Keratinocyte (primary cell): ENCODE measurements at regions not wholly inside any gene's neighbourhood (a gene's known extent, or its start where the extent isn't known, plus 50 kb on each side); places are given as distances from the start of the nearest gene placed in this dataset.
A peak's percentile ranks its signal among the peaks of the same experiment; 100 is the strongest.

Experiments
- DNase-seq: peaks from one replicate; pipeline ENCODE4 v3.0.0-alpha.2; 2011; ENCODE audit warnings: low read depth, missing footprints, low spot score
- FAIRE-seq: peaks from 2 replicates; lab custom pipeline; 2011; peaks lifted over from hg19 to GRCh38; lab: Jason Lieb, UNC
- H2AFZ ChIP-seq: 2 replicates; pipeline ENCODE4 v1.6.0; 2012; ENCODE audit warnings: low read length, control low read depth, inconsistent platforms; ENCODE audit not compliant: control insufficient read depth
- H3K27ac ChIP-seq: 2 replicates; pipeline ENCODE4 v1.5.1; 2011; ENCODE audit warnings: low read length; ENCODE audit not compliant: control insufficient read depth, insufficient read depth
- H3K27me3 ChIP-seq: 3 replicates; pipeline ENCODE4 v1.6.0; 2011; ENCODE audit warnings: low read length; ENCODE audit not compliant: control insufficient read depth, insufficient read depth; ENCODE audit errors: extremely low read depth
- H3K36me3 ChIP-seq, 2 experiments: 2 replicates in 1 of 2; 3 replicates in 1 of 2; pipeline ENCODE4 v1.5.1; 2011; ENCODE audit warnings: low read length in 2 of 2, mild to moderate bottlenecking in 1 of 2; ENCODE audit not compliant: control insufficient read depth in 2 of 2, insufficient read depth in 2 of 2; ENCODE audit errors: extremely low read depth in 1 of 2
- H3K4me1 ChIP-seq: 3 replicates; pipeline ENCODE4 v1.5.1; 2011; ENCODE audit warnings: low read length; ENCODE audit not compliant: control insufficient read depth, insufficient read depth; ENCODE audit errors: extremely low read depth
- H3K4me2 ChIP-seq: 3 replicates; pipeline ENCODE4 v1.6.0; 2011; ENCODE audit warnings: low read depth, low read length; ENCODE audit not compliant: control insufficient read depth, insufficient read depth; ENCODE audit errors: extremely low read depth
- H3K4me3 ChIP-seq, 3 experiments: fragments of 200-600 bp in 1 of 3; sonication (generic) in 1 of 3; 2 replicates in 2 of 3; 3 replicates in 1 of 3; pipeline ENCODE4 v1.5.1; 2011 to 2016; ENCODE audit warnings: low read length in 3 of 3, mild to moderate bottlenecking in 3 of 3, control low read depth in 2 of 3, inconsistent platforms in 1 of 3, low read depth in 1 of 3, mixed read lengths in 1 of 3, mixed run types in 1 of 3, moderate library complexity in 1 of 3; ENCODE audit not compliant: control insufficient read depth in 2 of 3, insufficient read depth in 2 of 3; ENCODE audit errors: extremely low read depth in 1 of 3
- H3K79me2 ChIP-seq: 2 replicates; pipeline ENCODE4 v1.6.0; 2012; ENCODE audit warnings: low read length; ENCODE audit not compliant: control insufficient read depth, insufficient read depth
- H3K9ac ChIP-seq: 3 replicates; pipeline ENCODE4 v1.6.0; 2011; ENCODE audit warnings: low read length; ENCODE audit not compliant: control insufficient read depth, insufficient read depth; ENCODE audit errors: extremely low read depth
- H3K9me1 ChIP-seq: 3 replicates; pipeline ENCODE4 v1.6.0; 2011; ENCODE audit warnings: low read length; ENCODE audit not compliant: control insufficient read depth, insufficient read depth; ENCODE audit errors: extremely low read depth
- H3K9me3 ChIP-seq: 2 replicates; pipeline ENCODE4 v1.5.1; 2012; ENCODE audit warnings: low read depth, low read length; ENCODE audit not compliant: control insufficient read depth
- H4K20me1 ChIP-seq: 3 replicates; pipeline ENCODE4 v1.6.0; 2011; ENCODE audit warnings: low read length; ENCODE audit not compliant: control insufficient read depth, insufficient read depth; ENCODE audit errors: extremely low read depth
- CTCF ChIP-seq, 3 experiments: IDR thresholded peaks in 1 of 3; conservative IDR thresholded peaks in 1 of 3; optimal IDR thresholded peaks in 1 of 3; 2 replicates in 2 of 3; 3 replicates in 1 of 3; pipeline versions ENCODE3 to v1.5.1; 2011; ENCODE audit warnings: low read length in 3 of 3, mild to moderate bottlenecking in 3 of 3, moderate library complexity in 2 of 3, control low read depth in 1 of 3, inconsistent platforms in 1 of 3; ENCODE audit not compliant: insufficient read depth in 2 of 3; ENCODE audit errors: extremely low read depth in 1 of 3
- EZH2 ChIP-seq: IDR thresholded peaks from one replicate; pipeline ENCODE4 v1.6.1; 2012; ENCODE audit warnings: inconsistent platforms, mild to moderate bottlenecking, low read length, moderate library complexity
- dilution Hi-C: fragments of 300-500 bp; cut with MboI; formaldehyde crosslinking; loops from one replicate; pipeline ENCODE4 v1.7.0; 2020; ENCODE audit warnings: low sequenced_read_pairs; ENCODE audit not compliant: extremely low pct_ligation_motif_present
- small RNA-seq, 3 experiments: library from RNA; depleted of rRNA; stranded (forward); fragments of <200 nt; gene quantifications; one replicate each; pipeline ENCODE3, GENCODE V24; 2012; ENCODE audit warnings: low read depth in 3 of 3, low replicate concordance in 1 of 3; ENCODE audit not compliant: insufficient read length in 3 of 3

DNA sequence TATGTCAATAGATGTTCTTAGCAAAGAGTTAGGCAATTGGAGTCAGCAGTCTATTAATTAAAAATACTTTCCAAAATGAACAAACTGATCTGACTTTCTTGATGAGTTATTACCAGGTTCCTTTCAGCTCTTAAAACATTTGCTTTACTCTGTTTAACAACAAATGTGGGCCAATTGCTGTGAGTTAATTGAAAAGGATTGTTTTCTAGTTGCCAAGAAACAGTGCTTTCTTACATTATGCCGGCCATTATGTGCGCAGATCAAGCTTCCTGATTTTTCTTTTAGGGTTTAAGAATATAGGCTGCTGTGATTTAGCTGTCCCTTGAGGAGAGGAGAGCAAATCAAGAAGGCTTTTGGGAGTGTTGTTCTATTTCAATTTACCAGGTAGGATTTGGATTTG lies 50.5 kb upstream of the ITPRID2 start:
- DNase-seq, result no peak
- no peak overlapping the region for H3K4me3 ChIP-seq
- H3K4me2 ChIP-seq, result no peak overlapping the region
- H3K4me1 ChIP-seq, result no peaks in the 10 kb centered on the region
- H3K9ac ChIP-seq, result no peak overlapping the region
- no peaks in the 10 kb centered on the region for H4K20me1 ChIP-seq
- no peaks in the 10 kb centered on the region for H3K9me1 ChIP-seq
- no peaks in the 10 kb centered on the region for H3K79me2 ChIP-seq
- FAIRE-seq, result peak; percentile 68
- TF ChIP-seq EZH2, result no peak
- no peak for TF ChIP-seq CTCF (optimal IDR thresholded peaks at IDR 0.05 in 1 of 3, IDR thresholded peaks at IDR 0.05 in 1 of 3, conservative IDR thresholded peaks at IDR 0.05 in 1 of 3; ENCODE audit: extremely low read depth in 1 of 3, insufficient read depth in 2 of 3, low read length in 3 of 3)
- H3K27me3 ChIP-seq, result no peaks in the 10 kb centered on the region
- no peaks in the 10 kb centered on the region for H3K36me3 ChIP-seq
- dilution Hi-C loops, result no loop called here
- peak overlapping the region; percentile 73 for H2AFZ ChIP-seq
- H3K9me3 ChIP-seq, result no peaks in the 10 kb centered on the region
- no peak overlapping the region for H3K27ac ChIP-seq

Small RNA genes lying in the stretch of these regions (small RNA-seq; reads per million reads assigned to genes)
- gene RNU6ATAC19P, result 0 reads per million in 3 experiments
